Bronchial epithelial cell (primary cell): ENCODE measurements at regions not wholly inside any gene's neighbourhood (a gene's known extent, or its start where the extent isn't known, plus 50 kb on each side); places are given as distances from the start of the nearest gene placed in this dataset.

ENCODE experiments used
- DNase-seq: peaks from one replicate; pipeline ENCODE4 v3.0.0-alpha.2; 2010; ENCODE audit warnings: low read depth
- FAIRE-seq: peaks from 2 replicates; lab custom pipeline; 2011; peaks lifted over from hg19 to GRCh38; lab: Jason Lieb, UNC
- H3K27me3 ChIP-seq: 2 replicates; pipeline ENCODE4 v1.5.1; 2011; ENCODE audit warnings: low read length; ENCODE audit not compliant: control insufficient read depth, insufficient read depth
- H3K36me3 ChIP-seq: 2 replicates; pipeline ENCODE4 v1.5.1; 2011; ENCODE audit warnings: low read length; ENCODE audit not compliant: control insufficient read depth, insufficient read depth
- H3K4me3 ChIP-seq: 2 replicates; pipeline ENCODE4 v1.5.1; 2011; ENCODE audit warnings: mild to moderate bottlenecking, low read depth, low read length, control low read depth
- CTCF ChIP-seq: IDR thresholded peaks from 2 replicates; pipeline ENCODE4 v1.5.1; 2011; ENCODE audit warnings: mild to moderate bottlenecking, moderate library complexity, low read length, control low read depth, inconsistent platforms; ENCODE audit not compliant: insufficient read depth, severe bottlenecking

- no peak for TF ChIP-seq CTCF
- no peaks in the 10 kb centered on the region for H3K36me3 ChIP-seq
- H3K27me3 ChIP-seq: no peaks in the 10 kb centered on the region
- no peak for FAIRE-seq
- DNase-seq: peak; percentile 59
- no peak overlapping the region for H3K4me3 ChIP-seq
Measured at GRCh38 chr10:60466267-60467201, 76.9 kb upstream of the ANK3 start.

GRCh38 chr10:60465801-60466200, 76.1 kb upstream of the ANK3 start:
- no peak for TF ChIP-seq CTCF
- FAIRE-seq: no peak
- H3K36me3 ChIP-seq: no peaks in the 10 kb centered on the region
- peak; percentile 54 for DNase-seq
- no peaks in the 10 kb centered on the region for H3K27me3 ChIP-seq
- no peak overlapping the region for H3K4me3 ChIP-seq

- Histone ChIP-seq H3K4me3 (no peak overlapping the region), H3K36me3 (no peaks in the 10 kb centered on the region), H3K27me3 (no peaks in the 10 kb centered on the region)
- no peak for FAIRE-seq
- DNase-seq: no peak
- no peak for TF ChIP-seq CTCF
Measured at GRCh38 chr10:60464659-60465058, 75.0 kb upstream of the ANK3 start.

GRCh38 chr10:60463746-60464145, 74.1 kb upstream of the ANK3 start:
- Histone ChIP-seq H3K36me3 (no peaks in the 10 kb centered on the region), H3K4me3 (no peak overlapping the region), H3K27me3 (no peaks in the 10 kb centered on the region)
- FAIRE-seq (no peak), DNase-seq (no peak)
- TF ChIP-seq CTCF: no peak

GRCh38 chr10:60461688-60462087, 72.0 kb upstream of the ANK3 start:
- H3K4me3 ChIP-seq: no peak overlapping the region
- no peak for FAIRE-seq
- H3K36me3 ChIP-seq: no peaks in the 10 kb centered on the region
- no peak for DNase-seq
- TF ChIP-seq CTCF: no peak
- H3K27me3 ChIP-seq: no peaks in the 10 kb centered on the region
